ENCODE measurements at regions not wholly inside any gene's neighbourhood (a gene's known extent, or its start where the extent isn't known, plus 50 kb on each side); places are given as distances from the start of the nearest gene placed in this dataset.

DNA sequence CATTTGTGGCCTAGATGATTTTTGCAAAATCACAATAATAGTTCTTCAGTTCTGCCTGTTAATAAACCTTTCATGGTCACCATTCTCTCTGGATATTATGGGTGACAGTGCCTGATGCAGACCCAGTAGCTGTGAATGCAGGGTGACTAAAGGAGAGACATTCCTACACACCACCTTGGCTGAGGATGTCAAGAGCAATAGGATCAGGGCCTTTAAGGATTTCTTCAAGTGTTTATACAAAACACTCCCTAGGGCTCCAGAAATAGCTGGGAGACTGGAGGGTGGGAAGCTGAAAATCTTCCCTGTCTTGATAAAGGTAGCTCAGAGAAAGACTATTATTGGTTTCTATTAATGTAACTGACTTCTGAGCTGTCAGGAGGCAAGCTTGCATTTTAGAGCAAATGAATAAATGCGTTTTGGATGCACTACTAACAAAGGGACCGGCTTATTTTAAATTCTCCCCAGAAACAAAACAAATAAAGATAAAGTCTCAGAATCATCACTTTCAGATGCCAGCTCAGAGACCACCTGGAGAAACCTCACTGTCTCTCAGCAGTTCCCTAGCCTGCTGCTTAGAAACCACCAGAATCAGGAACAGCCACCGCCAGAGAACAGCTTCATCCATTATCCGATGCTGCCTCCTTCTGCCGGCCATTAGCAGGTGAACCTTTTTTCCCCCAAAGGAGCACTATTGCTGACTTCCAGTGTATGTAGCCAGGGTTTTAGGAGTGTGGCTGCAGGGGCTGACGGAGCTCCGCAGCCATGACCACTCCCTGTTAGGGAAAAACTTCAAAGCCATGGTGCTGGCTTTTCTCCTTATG is 171.4 kb upstream of the DYNLRB2 start:
- Mint-ChIP-seq H3K27ac (no peak overlapping the region), H3K9me3 (peaks cover 3% of the 10 kb centered on the region), H3K4me1 (no peaks in the 10 kb centered on the region), H3K27me3 (peaks cover 4% of the 10 kb centered on the region), H3K36me3 (ENCODE audit: low read depth) (no peaks in the 10 kb centered on the region), H3K4me3 (no peak overlapping the region)
- CTCF ChIA-PET = interaction anchor here (0.6 to 0.7 kb wide), 2 partner anchors 9 to 1717 kb away, joined by 3 to 5 read pairs; no protein-coding TSS in a partner anchor
- DNase-seq = no peak
- POLR2A ChIA-PET = no interaction called here

GRCh38 chr16:80367037-80367658 is 173.6 kb upstream of the DYNLRB2 start:
- CTCF ChIA-PET = no interaction called here

GRCh38 chr16:80366023-80366422 is 174.8 kb upstream of the DYNLRB2 start:
- CTCF ChIA-PET = no interaction called here
- Mint-ChIP-seq H3K4me3 (no peak overlapping the region), H3K4me1 (no peaks in the 10 kb centered on the region), H3K27me3 (peaks cover 10% of the 10 kb centered on the region), H3K36me3 (ENCODE audit: low read depth) (no peaks in the 10 kb centered on the region), H3K27ac (no peak overlapping the region), H3K9me3 (no peaks in the 10 kb centered on the region)
- DNase-seq = no peak
- POLR2A ChIA-PET = no interaction called here

More at GRCh38 chr16:80367037-80367658, 173.6 kb upstream of the DYNLRB2 start:
- Mint-ChIP-seq H3K9me3 (no peaks in the 10 kb centered on the region), H3K27me3 (peaks cover 8% of the 10 kb centered on the region), H3K4me3 (no peak overlapping the region), H3K4me1 (no peaks in the 10 kb centered on the region), H3K36me3 (ENCODE audit: low read depth) (no peaks in the 10 kb centered on the region), H3K27ac (no peak overlapping the region)
- no peak for DNase-seq
- POLR2A ChIA-PET = no interaction called here

GRCh38 chr16:80362816-80363215 is 178.0 kb upstream of the DYNLRB2 start:
- Mint-ChIP-seq H3K9me3 (no peaks in the 10 kb centered on the region), H3K27me3 (peaks cover 10% of the 10 kb centered on the region), H3K36me3 (ENCODE audit: low read depth) (no peaks in the 10 kb centered on the region), H3K27ac (no peak overlapping the region), H3K4me3 (no peak overlapping the region), H3K4me1 (no peaks in the 10 kb centered on the region)
- CTCF ChIA-PET = no interaction called here
- POLR2A ChIA-PET = no interaction called here
- DNase-seq = no peak

- H3K9me3 Mint-ChIP-seq = no peaks in the 10 kb centered on the region
- H3K27ac Mint-ChIP-seq = no peak overlapping the region
- DNase-seq = no peak
- POLR2A ChIA-PET = no interaction called here
- no peak overlapping the region for H3K4me3 Mint-ChIP-seq
- peaks cover 2% of the 10 kb centered on the region for H3K27me3 Mint-ChIP-seq
- CTCF ChIA-PET = no interaction called here
- H3K4me1 Mint-ChIP-seq = no peaks in the 10 kb centered on the region
- no peaks in the 10 kb centered on the region for H3K36me3 Mint-ChIP-seq (ENCODE audit: low read depth)
These were observed 184.4 kb upstream of the DYNLRB2 start for GRCh38 chr16:80356365-80356764.

GRCh38 chr16:80355335-80355734 is 185.5 kb upstream of the DYNLRB2 start:
- no peaks in the 10 kb centered on the region for H3K4me1 Mint-ChIP-seq
- H3K27me3 Mint-ChIP-seq = peaks cover 4% of the 10 kb centered on the region
- H3K9me3 Mint-ChIP-seq = no peaks in the 10 kb centered on the region
- no peaks in the 10 kb centered on the region for H3K36me3 Mint-ChIP-seq (ENCODE audit: low read depth)
- POLR2A ChIA-PET = no interaction called here
- CTCF ChIA-PET = no interaction called here
- H3K27ac Mint-ChIP-seq = no peak overlapping the region
- DNase-seq = no peak
- H3K4me3 Mint-ChIP-seq = no peak overlapping the region

DNA sequence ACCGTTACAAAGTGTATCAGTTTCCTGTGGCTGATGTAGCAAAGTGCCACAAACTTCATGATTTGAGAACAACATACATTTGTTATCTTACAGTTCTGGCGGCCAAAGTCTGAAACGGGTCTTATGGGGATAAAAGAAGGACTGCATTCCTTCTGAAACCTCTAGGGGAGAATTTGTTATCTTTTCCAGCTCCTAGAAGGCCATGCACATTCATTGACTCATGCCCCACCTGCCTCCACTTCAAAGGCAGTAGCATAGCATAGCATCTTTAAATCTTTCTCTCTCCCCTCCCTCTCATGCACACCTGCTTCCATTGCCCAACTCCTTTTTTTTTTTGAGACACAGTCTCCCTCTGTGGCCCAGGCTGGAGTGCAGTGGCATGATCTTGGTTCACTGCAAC is 190.7 kb upstream of the DYNLRB2 start:
- H3K27me3 Mint-ChIP-seq = peaks cover 4% of the 10 kb centered on the region
- POLR2A ChIA-PET = no interaction called here

DNA sequence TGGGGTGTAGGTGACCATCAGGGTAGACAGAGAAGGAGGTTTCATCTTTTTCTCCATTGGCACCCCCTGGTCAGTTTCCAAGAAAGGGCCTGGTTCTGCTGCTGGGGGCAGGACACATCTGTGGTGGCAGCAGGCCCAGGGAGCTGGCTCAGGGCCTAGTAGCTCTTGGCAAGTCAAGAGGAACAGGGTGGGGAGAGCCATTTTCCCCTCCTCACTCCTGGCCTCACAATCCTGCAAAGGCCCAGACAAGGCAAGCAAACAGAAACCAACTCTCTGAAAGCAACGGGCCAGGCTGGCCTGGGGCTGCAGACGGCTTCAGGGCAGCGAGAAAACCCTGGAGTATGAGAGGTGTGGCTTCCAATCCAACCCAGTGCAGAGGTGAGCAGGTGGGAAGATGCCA is 192.9 kb upstream of the DYNLRB2 start:
- POLR2A ChIA-PET = no interaction called here
- Mint-ChIP-seq H3K36me3 (ENCODE audit: low read depth) (no peaks in the 10 kb centered on the region), H3K27me3 (peaks cover 3% of the 10 kb centered on the region), H3K4me3 (no peak overlapping the region), H3K4me1 (no peaks in the 10 kb centered on the region), H3K27ac (no peak overlapping the region), H3K9me3 (no peaks in the 10 kb centered on the region)
- CTCF ChIA-PET = no interaction called here
- DNase-seq = no peak

More for the DNA sequence above, 190.7 kb upstream of the DYNLRB2 start:
- no peak overlapping the region for H3K4me3 Mint-ChIP-seq
- DNase-seq = no peak
- CTCF ChIA-PET = no interaction called here
- H3K4me1 Mint-ChIP-seq = no peaks in the 10 kb centered on the region
- H3K36me3 Mint-ChIP-seq (ENCODE audit: low read depth) = no peaks in the 10 kb centered on the region
- no peaks in the 10 kb centered on the region for H3K9me3 Mint-ChIP-seq
- no peak overlapping the region for H3K27ac Mint-ChIP-seq

DNA sequence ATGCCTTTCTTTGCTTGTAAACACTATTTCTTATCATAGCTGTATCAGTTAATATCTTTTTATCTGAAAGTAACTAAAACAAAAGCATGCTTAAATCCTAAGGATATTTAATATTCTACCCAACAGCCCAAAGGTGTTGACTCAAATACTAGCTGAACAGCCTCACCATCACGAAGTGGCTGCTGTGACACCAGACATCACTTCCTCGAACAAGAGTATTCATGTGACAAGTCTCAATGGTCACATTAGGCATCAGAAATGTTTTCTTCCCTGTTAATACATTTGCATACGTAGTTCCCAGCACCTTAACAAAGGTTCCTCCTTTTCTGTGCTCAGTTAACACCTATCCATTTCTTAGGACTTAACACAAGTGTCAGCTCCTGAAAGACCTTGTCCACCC is 193.8 kb upstream of the DYNLRB2 start:
- Mint-ChIP-seq H3K27ac (no peak overlapping the region), H3K4me1 (no peaks in the 10 kb centered on the region), H3K4me3 (no peak overlapping the region), H3K27me3 (peaks cover 3% of the 10 kb centered on the region), H3K9me3 (no peaks in the 10 kb centered on the region), H3K36me3 (ENCODE audit: low read depth) (no peaks in the 10 kb centered on the region)
- ChIA-PET POLR2A (no interaction called here), CTCF (no interaction called here)
- DNase-seq = no peak

- H3K27me3 Mint-ChIP-seq = peaks cover 4% of the 10 kb centered on the region
- H3K36me3 Mint-ChIP-seq (ENCODE audit: low read depth) = no peaks in the 10 kb centered on the region
- H3K9me3 Mint-ChIP-seq = no peaks in the 10 kb centered on the region
- no peak overlapping the region for H3K4me3 Mint-ChIP-seq
- CTCF ChIA-PET = no interaction called here
- no peak overlapping the region for H3K27ac Mint-ChIP-seq
- DNase-seq = no peak
- POLR2A ChIA-PET = no interaction called here
- H3K4me1 Mint-ChIP-seq = no peaks in the 10 kb centered on the region
These were observed 194.6 kb upstream of the DYNLRB2 start for GRCh38 chr16:80346111-80346632.

- Mint-ChIP-seq H3K27ac (no peak overlapping the region), H3K9me3 (no peaks in the 10 kb centered on the region), H3K4me1 (no peaks in the 10 kb centered on the region), H3K27me3 (peaks cover 2% of the 10 kb centered on the region), H3K4me3 (no peak overlapping the region), H3K36me3 (ENCODE audit: low read depth) (no peaks in the 10 kb centered on the region)
- DNase-seq = no peak
- ChIA-PET POLR2A (no interaction called here), CTCF (no interaction called here)
These were observed 195.1 kb upstream of the DYNLRB2 start for GRCh38 chr16:80345701-80346100.

GRCh38 chr16:80344570-80344969 is 196.2 kb upstream of the DYNLRB2 start:
- Mint-ChIP-seq H3K4me1 (no peaks in the 10 kb centered on the region), H3K36me3 (ENCODE audit: low read depth) (no peaks in the 10 kb centered on the region), H3K27ac (no peak overlapping the region), H3K9me3 (no peaks in the 10 kb centered on the region), H3K27me3 (peaks cover 2% of the 10 kb centered on the region), H3K4me3 (no peak overlapping the region)
- POLR2A ChIA-PET = no interaction called here
- CTCF ChIA-PET = interaction anchor here (0.6 kb wide), 1 partner anchor 113 kb away, joined by 3 read pairs; no protein-coding TSS in a partner anchor
- DNase-seq = no peak

DNA sequence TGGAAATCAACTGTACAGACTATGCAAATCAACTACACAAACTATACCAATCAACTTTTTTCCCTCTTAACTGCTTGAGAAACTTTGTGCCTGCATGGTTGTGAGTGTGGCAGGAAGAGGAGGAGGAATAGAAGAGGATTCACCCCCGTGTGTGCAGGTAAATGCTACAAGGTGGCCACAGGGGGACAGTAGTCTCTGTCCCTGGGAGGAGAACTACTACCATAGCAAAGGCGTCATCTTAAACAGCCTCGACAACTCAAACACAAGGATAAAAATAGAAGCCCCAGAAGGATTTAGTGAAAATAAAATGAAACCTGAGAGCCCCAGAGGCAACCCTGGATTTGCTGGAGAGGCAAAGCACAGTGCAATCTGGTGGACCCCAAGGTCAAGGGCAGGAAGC is 199.5 kb upstream of the DYNLRB2 start:
- no peak overlapping the region for H3K27ac Mint-ChIP-seq
- H3K27me3 Mint-ChIP-seq = peaks cover 2% of the 10 kb centered on the region
- ChIA-PET POLR2A (no interaction called here), CTCF (interaction anchor here (0.5 kb wide), 1 partner anchor 1632 kb away, joined by 4 read pairs; no protein-coding TSS in a partner anchor)
- no peaks in the 10 kb centered on the region for H3K4me1 Mint-ChIP-seq
- H3K36me3 Mint-ChIP-seq (ENCODE audit: low read depth) = no peaks in the 10 kb centered on the region
- no peak for DNase-seq
- no peak overlapping the region for H3K4me3 Mint-ChIP-seq
- H3K9me3 Mint-ChIP-seq = no peaks in the 10 kb centered on the region
